Erythroblast (primary cell): ENCODE measurements at regions not wholly inside any gene's neighbourhood (a gene's known extent, or its start where the extent isn't known, plus 50 kb on each side); places are given as distances from the start of the nearest gene placed in this dataset.

ENCODE experiments used
- DNase-seq, 2 experiments: peaks; one replicate each; lab custom pipeline; 2025; lab: John Stamatoyannopoulos, UW
- GATA1 ChIP-seq: IDR thresholded peaks from 2 replicates; pipeline ENCODE4 v1.6.1; 2011; ENCODE audit warnings: low read depth, mild to moderate bottlenecking, control low read depth, low read length, moderate library complexity
- POLR2A ChIP-seq: IDR thresholded peaks from 2 replicates; pipeline ENCODE4 v1.6.1; 2011; ENCODE audit warnings: mild to moderate bottlenecking, low read length

GRCh38 chr5:105956456-105957196, 1714.1 kb downstream of the EFNA5 start:
- no peak for TF ChIP-seq GATA1
- TF ChIP-seq POLR2A: no peak
- DNase-seq: no peak

GRCh38 chr5:105954341-105954740, 1716.4 kb downstream of the EFNA5 start:
- TF ChIP-seq POLR2A (no peak), GATA1 (no peak)
- no peak for DNase-seq

- TF ChIP-seq POLR2A (no peak), GATA1 (no peak)
- DNase-seq: no peak
Observed at GRCh38 chr5:105953616-105954015, 1717.1 kb downstream of the EFNA5 start.

DNA sequence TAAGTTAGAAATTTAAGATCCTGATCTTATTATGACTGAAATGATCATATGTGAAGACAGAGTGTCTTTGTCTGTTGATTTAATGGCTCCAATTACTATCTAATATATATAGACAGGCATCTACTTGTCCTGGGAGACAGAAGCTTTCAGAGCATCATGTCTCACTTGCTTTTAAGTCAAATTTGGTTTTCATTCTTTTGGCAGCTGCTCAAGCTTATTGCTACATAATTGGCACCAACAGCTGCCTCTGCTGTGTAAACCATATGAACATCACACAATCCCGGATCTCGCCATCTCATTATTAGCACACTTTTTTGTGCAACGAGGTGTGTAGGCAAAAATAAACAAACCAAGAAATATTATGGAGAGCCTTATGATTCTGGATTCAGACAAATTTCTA, 1717.9 kb downstream of the EFNA5 start:
- TF ChIP-seq GATA1 (no peak), POLR2A (no peak)
- DNase-seq: no peak

GRCh38 chr5:105947461-105947860, 1723.3 kb downstream of the EFNA5 start:
- no peak for DNase-seq
- TF ChIP-seq POLR2A (no peak), GATA1 (no peak)

- DNase-seq: no peak
- no peak for TF ChIP-seq GATA1
- no peak for TF ChIP-seq POLR2A
Observed at GRCh38 chr5:105945203-105945972, 1725.3 kb downstream of the EFNA5 start.

GRCh38 chr5:105940181-105940580, 1730.6 kb downstream of the EFNA5 start:
- no peak for TF ChIP-seq GATA1
- TF ChIP-seq POLR2A: no peak
- no peak for DNase-seq

DNA sequence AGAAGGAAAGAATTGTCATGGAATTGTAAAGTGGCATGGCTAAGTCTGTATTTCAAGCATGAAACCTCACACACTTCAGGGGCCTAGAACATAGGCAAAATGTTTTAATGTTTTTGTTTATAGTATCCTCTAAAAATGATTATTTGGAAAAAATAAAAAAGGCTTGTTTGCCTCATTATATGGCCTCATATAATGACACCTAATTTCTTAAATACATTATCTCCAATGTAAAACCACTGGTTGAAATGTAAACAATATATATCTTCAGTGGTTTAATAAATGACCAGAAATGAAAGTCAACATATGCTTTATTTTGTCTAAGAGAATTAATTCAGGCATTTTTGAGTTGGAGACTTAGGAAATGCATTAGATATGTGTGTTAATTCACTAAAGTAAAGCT, 1736.6 kb downstream of the EFNA5 start:
- no peak for TF ChIP-seq POLR2A
- no peak for TF ChIP-seq GATA1

DNA sequence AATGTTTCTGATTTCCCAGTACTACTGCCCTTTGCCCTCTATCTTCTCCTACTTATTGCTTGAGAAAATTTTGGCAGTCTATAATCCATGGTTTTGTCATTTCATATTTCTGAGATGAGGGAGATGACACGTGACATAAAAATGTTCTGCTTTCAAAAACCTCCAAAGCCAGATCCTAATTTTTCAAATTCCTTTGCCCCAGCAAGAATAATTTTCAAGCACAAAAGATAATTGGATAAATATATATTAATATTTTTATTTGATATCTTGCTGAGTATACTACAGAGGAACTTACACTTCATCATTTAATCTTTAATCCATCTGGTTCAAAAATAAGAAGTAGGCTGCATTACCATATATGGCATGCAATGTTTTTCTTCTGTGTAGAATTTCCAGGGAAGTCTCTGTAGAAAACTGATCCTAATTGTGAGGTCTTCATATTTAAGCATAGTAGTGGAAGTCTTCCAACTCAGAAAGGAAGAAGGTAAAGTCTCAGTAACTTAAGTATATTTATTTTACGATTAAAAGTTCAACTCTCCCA, 1738.8 kb downstream of the EFNA5 start:
- DNase-seq: no peak
- TF ChIP-seq POLR2A: no peak
- TF ChIP-seq GATA1: no peak

More for the DNA sequence above, 1736.6 kb downstream of the EFNA5 start:
- no peak for DNase-seq

DNA sequence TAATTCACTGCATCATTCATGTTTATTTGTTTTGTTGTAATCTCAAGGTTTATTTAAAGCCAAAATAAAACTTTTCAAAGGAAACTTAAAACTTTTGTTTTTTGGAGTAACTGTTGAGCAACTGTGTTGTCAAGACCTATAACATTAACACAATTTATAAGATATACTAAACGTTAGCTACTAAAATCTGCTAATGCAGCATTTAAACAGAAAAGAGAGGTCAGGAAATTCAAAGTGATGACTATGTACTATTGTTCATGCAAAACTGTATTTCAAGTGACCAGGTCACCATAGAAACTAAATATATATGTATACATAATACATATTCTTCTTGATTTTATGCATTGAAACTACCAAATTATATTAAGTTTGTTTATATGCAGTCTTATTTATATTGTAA, 1740.9 kb downstream of the EFNA5 start:
- no peak for DNase-seq
- no peak for TF ChIP-seq GATA1
- no peak for TF ChIP-seq POLR2A

DNA sequence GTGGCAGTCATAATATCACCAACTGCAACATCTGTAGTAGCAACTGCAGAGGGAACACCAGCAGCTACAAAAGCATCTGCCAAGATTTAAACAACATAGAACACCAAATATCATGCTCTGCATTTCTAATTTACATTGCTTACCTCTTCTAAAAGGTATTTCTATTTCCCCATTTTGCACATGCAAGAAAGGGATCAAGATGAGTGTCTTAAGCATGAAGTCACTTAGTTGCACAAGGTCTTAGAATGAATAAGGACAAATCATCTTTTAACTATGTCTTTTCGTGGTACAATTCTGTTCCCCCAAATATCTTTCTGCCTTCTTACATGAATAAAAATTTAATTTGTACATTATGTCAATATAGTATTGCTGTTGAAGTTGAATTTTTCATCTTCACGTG, 1746.4 kb downstream of the EFNA5 start:
- no peak for TF ChIP-seq POLR2A
- no peak for DNase-seq

DNA sequence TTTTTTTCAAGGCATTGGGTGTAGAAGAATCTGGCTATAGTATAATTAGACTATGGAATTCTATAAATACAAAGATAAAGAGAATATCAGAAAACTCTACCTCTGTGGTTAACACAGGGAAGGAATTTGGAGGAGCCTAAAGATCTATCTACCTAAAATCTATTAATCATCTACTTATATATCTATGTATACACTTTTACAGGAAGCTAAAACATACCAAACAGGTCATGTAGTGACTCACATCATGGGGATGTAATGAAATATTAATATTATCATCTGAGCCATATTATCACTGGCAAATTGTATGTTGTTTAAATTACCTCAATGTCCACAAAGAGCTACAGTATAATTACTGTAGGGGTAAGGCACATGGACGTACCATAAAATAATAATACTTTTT, 1748.2 kb downstream of the EFNA5 start:
- no peak for DNase-seq
- no peak for TF ChIP-seq GATA1
- no peak for TF ChIP-seq POLR2A

GRCh38 chr5:105922080-105922479, 1748.7 kb downstream of the EFNA5 start:
- TF ChIP-seq POLR2A (no peak), GATA1 (no peak)
- no peak for DNase-seq

- TF ChIP-seq POLR2A: no peak
Observed at GRCh38 chr5:105917189-105917588, 1753.5 kb downstream of the EFNA5 start.

More at GRCh38 chr5:105917189-105917588, 1753.5 kb downstream of the EFNA5 start:
- DNase-seq: no peak
